HEK293 (cell line): ENCODE measurements at regions not wholly inside any gene's neighbourhood (a gene's known extent, or its start where the extent isn't known, plus 50 kb on each side); places are given as distances from the start of the nearest gene placed in this dataset.

Experiments used
- CTCF ChIA-PET: fragments of 350-600 bp; formaldehyde crosslinking; extraction: SDS; loops from one replicate; lab custom pipeline; 2021; ENCODE audit warnings: antibody characterized with exemption; lab: Yijun Ruan, JAX
- POLR2A ChIA-PET: fragments of 300-600 bp; formaldehyde crosslinking; extraction: SDS; loops from one replicate; lab custom pipeline; 2020; ENCODE audit warnings: antibody characterized with exemption, inconsistent platforms; lab: Yijun Ruan, JAX
- H3K27ac ChIP-seq: fragments of 200-500 bp; sonication (Bioruptor generic); 2 replicates; pipeline ENCODE4 v1.5.1; 2014; ENCODE audit warnings: low read depth, low read length, control low read depth, inconsistent platforms; ENCODE audit errors: extremely low read depth
- H3K36me3 ChIP-seq, 2 experiments: fragments of 200-500 bp in 1 of 2; sonication (Bioruptor generic) in 1 of 2; 1 replicate in 1 of 2; 2 replicates in 1 of 2; pipeline ENCODE4 v1.5.1; 2014 to 2017; ENCODE audit warnings: inconsistent platforms in 2 of 2, low read length in 2 of 2; ENCODE audit not compliant: control insufficient read depth in 2 of 2, insufficient read depth in 1 of 2
- H3K4me1 ChIP-seq: fragments of 200-500 bp; sonication (Bioruptor generic); 2 replicates; pipeline ENCODE4 v1.5.1; 2014; ENCODE audit warnings: mild to moderate bottlenecking, low read length, inconsistent platforms; ENCODE audit not compliant: control insufficient read depth, insufficient read depth
- H3K4me3 ChIP-seq: 2 replicates; pipeline ENCODE4 v1.5.1; 2011; ENCODE audit warnings: low read depth, mild to moderate bottlenecking, control low read depth, low read length, moderate library complexity
- H3K9me3 ChIP-seq: fragments of 200-500 bp; sonication (Bioruptor generic); 2 replicates; pipeline ENCODE4 v1.5.1; 2014; ENCODE audit warnings: low read depth, low read length, inconsistent platforms; ENCODE audit not compliant: control insufficient read depth, insufficient read depth
- HIC1 ChIP-seq: fragments of 450-650 bp; formaldehyde crosslinking; IDR thresholded peaks from 2 replicates; pipeline ENCODE4 v1.5.1; 2016; ENCODE audit warnings: missing biosample characterization, missing genetic modification characterization
- KLF1 ChIP-seq: fragments of 450-650 bp; formaldehyde crosslinking; IDR thresholded peaks from 2 replicates; pipeline ENCODE4 v1.5.1; 2016; ENCODE audit warnings: missing biosample characterization, missing genetic modification characterization
- PRDM10 ChIP-seq: fragments of 450-650 bp; formaldehyde crosslinking; IDR thresholded peaks from 2 replicates; pipeline ENCODE4 v1.5.1; 2016; ENCODE audit warnings: missing biosample characterization, missing genetic modification characterization
- PRDM2 ChIP-seq: fragments of 450-650 bp; formaldehyde crosslinking; IDR thresholded peaks from 2 replicates; pipeline ENCODE4 v1.5.1; 2016; ENCODE audit warnings: missing biosample characterization, missing genetic modification characterization, borderline replicate concordance
- SCRT1 ChIP-seq: fragments of 450-650 bp; formaldehyde crosslinking; IDR thresholded peaks from 2 replicates; pipeline ENCODE4 v1.5.1; 2016; ENCODE audit warnings: missing biosample characterization, missing genetic modification characterization, borderline replicate concordance
- ZBTB20 ChIP-seq: fragments of 450-650 bp; formaldehyde crosslinking; IDR thresholded peaks from 2 replicates; pipeline ENCODE4 v1.5.1; 2016; ENCODE audit warnings: missing biosample characterization, missing genetic modification characterization
- ZNF2 ChIP-seq: fragments of 450-650 bp; formaldehyde crosslinking; IDR thresholded peaks from 2 replicates; pipeline ENCODE4 v1.5.1; 2016; ENCODE audit warnings: missing biosample characterization, missing genetic modification characterization
- ZNF211 ChIP-seq: fragments of 450-650 bp; formaldehyde crosslinking; IDR thresholded peaks from 2 replicates; pipeline ENCODE4 v1.5.1; 2016; ENCODE audit warnings: low read depth, missing biosample characterization, missing genetic modification characterization
- ZNF214 ChIP-seq: fragments of 450-650 bp; formaldehyde crosslinking; IDR thresholded peaks from 2 replicates; pipeline ENCODE4 v1.5.1; 2017; ENCODE audit warnings: missing biosample characterization, mild to moderate bottlenecking, missing genetic modification characterization, borderline replicate concordance
- ZNF404 ChIP-seq: fragments of 450-650 bp; formaldehyde crosslinking; IDR thresholded peaks from 2 replicates; pipeline ENCODE4 v1.5.1; 2017; ENCODE audit warnings: missing biosample characterization, missing genetic modification characterization
- ZNF621 ChIP-seq: fragments of 450-650 bp; formaldehyde crosslinking; IDR thresholded peaks from 2 replicates; pipeline ENCODE4 v1.5.1; 2017; ENCODE audit warnings: missing biosample characterization, missing genetic modification characterization

GRCh38 chr5:33166522-33166921 lies 274.2 kb upstream of the TARS1 start:
- Histone ChIP-seq H3K9me3 (peaks cover 3% of the 10 kb centered on the region; the same call in 1 of the 2 replicates), H3K4me1 (peaks cover 5% of the 10 kb centered on the region; the same call in 1 of the 2 replicates), H3K27ac (no peak overlapping the region), H3K4me3 (no peak overlapping the region), H3K36me3 (no peaks in the 10 kb centered on the region)
- ChIA-PET POLR2A (no interaction called here), CTCF (interaction anchor here (0.6 to 1.4 kb wide), 7 partner anchors 110 to 256 kb away, joined by 3 to 4 read pairs (median 4); no protein-coding TSS in a partner anchor)
- TF ChIP-seq ZNF2 (tag by site-specific recombination): 0 out of 2 replicates have a peak, but pooled peaks have one; percentile 30
- peak; percentile 37; the same call in 1 of the 2 replicates for TF ChIP-seq PRDM10 (tag by site-specific recombination)
- no peak for TF ChIP-seq PRDM2

- Histone ChIP-seq H3K36me3 (no peaks in the 10 kb centered on the region), H3K9me3 (peaks cover 3% of the 10 kb centered on the region; the same call in 1 of the 2 replicates), H3K4me3 (no peak overlapping the region), H3K4me1 (peaks cover 5% of the 10 kb centered on the region; the same call in 1 of the 2 replicates), H3K27ac (no peak overlapping the region)
- ChIA-PET POLR2A (no interaction called here), CTCF (interaction anchor here (0.6 to 1.4 kb wide), 5 partner anchors 109 to 256 kb away, joined by 3 to 4 read pairs (median 3); no protein-coding TSS in a partner anchor)
- TF ChIP-seq ZNF214 (tag by site-specific recombination) (no peak), ZNF211 (tag by site-specific recombination) (no peak), ZBTB20 (tag by site-specific recombination) (no peak), ZNF404 (tag by site-specific recombination) (no peak), SCRT1 (tag by site-specific recombination) (no peak), ZNF621 (tag by site-specific recombination) (no peak), KLF1 (tag by site-specific recombination) (peak; percentile 9; the same call in 1 of the 2 replicates), HIC1 (tag by site-specific recombination) (no peak)
Observed at GRCh38 chr5:33166948-33167347, 273.8 kb upstream of the TARS1 start.
